ENCODE measurements at regions not wholly inside any gene's neighbourhood (a gene's known extent, or its start where the extent isn't known, plus 50 kb on each side); places are given as distances from the start of the nearest gene placed in this dataset.
A peak's percentile ranks its signal among the peaks of the same experiment; 100 is the strongest.
"Not testable (repeated sequence)": the region's sequence is repeated elsewhere in the genome, so short reads cannot be mapped to it uniquely, and the experiment has no call there.

GRCh38 chr2:87572906-87573305 lies 175.0 kb upstream of the PLGLB2 start:
- DNase-seq (ENCODE audit: low read depth in 2 of 2) = not testable (repeated sequence)

- DNase-seq (ENCODE audit: low read depth in 2 of 2) = not testable (repeated sequence)
Measured at GRCh38 chr2:87573386-87574192, 174.3 kb upstream of the PLGLB2 start.

- not testable (repeated sequence) for DNase-seq (ENCODE audit: low read depth in 2 of 2)
Measured at GRCh38 chr2:87574193-87575119, 173.4 kb upstream of the PLGLB2 start.

GRCh38 chr2:87575138-87575537 lies 172.7 kb upstream of the PLGLB2 start:
- not testable (repeated sequence) for DNase-seq (ENCODE audit: low read depth in 2 of 2)

- DNase-seq (ENCODE audit: low read depth in 2 of 2) = not testable (repeated sequence)
Measured at GRCh38 chr2:87577358-87577757, 170.5 kb upstream of the PLGLB2 start.

GRCh38 chr2:87582152-87582551 lies 165.7 kb upstream of the PLGLB2 start:
- DNase-seq (ENCODE audit: low read depth in 2 of 2) = not testable (repeated sequence)

DNA sequence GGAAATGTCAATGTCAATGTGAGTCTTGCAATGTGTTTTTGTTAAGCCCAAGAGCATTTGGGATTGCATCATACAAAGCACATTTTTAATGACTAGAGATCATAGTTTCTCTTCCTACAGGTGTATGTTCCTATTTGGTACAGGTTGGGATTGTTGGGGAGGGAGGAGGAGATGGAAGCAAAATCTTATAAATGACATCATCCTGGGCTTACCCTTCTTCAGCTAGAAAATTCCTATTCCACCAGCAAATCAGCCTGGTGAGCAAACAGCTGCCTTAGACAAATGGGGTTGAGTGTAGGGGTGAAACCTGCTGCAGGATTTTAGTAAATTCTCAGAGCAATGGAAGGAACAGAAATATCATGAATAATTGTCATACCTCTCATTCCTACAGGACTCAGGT lies 165.3 kb upstream of the PLGLB2 start:
- DNase-seq (ENCODE audit: low read depth in 2 of 2) = not testable (repeated sequence)

DNA sequence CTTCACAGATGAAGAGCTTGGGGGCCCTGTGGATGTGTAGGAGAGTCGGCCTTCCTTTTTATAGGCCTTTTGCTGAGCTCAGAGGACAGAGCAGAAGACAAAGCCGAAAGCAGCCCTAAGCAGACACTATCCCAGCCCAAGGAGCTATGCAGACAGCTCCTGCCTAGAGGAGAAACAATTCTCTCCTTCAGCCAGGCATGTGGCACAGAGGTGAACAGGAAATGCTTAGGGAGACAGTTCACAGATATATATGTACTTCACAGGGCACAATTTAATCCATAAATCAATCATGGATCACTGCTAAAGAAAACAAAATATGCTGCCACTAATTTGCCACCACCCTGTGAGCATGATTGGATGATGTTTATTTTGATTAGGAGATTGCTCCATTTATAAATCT lies 164.5 kb upstream of the PLGLB2 start:
- DNase-seq (ENCODE audit: low read depth in 2 of 2) = not testable (repeated sequence)

DNA sequence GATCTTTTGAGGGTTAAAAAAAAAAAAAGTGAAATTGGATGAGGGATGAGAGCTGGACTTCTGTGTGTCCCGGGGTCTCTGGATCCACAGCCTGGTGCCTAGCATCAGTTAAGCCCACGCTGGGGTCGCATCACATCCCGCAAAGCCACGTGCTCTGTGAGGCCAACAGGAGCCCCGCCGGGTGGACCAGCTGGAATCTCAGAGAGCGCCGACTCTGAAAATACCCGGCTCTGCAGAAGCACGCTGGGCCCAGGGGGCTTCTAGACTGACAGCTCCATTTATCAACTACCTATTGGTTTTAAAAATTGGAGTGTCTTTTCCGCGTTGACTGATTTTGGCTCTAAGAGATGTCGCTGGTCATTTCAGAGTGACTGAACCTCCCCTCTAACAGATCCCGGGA lies 164.1 kb upstream of the PLGLB2 start:
- not testable (repeated sequence) for DNase-seq (ENCODE audit: low read depth in 2 of 2)

GRCh38 chr2:87584268-87584906 lies 163.5 kb upstream of the PLGLB2 start:
- DNase-seq (ENCODE audit: low read depth in 2 of 2) = not testable (repeated sequence)

GRCh38 chr2:87587934-87588333 lies 160.0 kb upstream of the PLGLB2 start:
- DNase-seq (ENCODE audit: low read depth in 2 of 2) = not testable (repeated sequence)

GRCh38 chr2:87592974-87593373 lies 154.9 kb upstream of the PLGLB2 start:
- not testable (repeated sequence) for DNase-seq (ENCODE audit: low read depth in 2 of 2)

DNA sequence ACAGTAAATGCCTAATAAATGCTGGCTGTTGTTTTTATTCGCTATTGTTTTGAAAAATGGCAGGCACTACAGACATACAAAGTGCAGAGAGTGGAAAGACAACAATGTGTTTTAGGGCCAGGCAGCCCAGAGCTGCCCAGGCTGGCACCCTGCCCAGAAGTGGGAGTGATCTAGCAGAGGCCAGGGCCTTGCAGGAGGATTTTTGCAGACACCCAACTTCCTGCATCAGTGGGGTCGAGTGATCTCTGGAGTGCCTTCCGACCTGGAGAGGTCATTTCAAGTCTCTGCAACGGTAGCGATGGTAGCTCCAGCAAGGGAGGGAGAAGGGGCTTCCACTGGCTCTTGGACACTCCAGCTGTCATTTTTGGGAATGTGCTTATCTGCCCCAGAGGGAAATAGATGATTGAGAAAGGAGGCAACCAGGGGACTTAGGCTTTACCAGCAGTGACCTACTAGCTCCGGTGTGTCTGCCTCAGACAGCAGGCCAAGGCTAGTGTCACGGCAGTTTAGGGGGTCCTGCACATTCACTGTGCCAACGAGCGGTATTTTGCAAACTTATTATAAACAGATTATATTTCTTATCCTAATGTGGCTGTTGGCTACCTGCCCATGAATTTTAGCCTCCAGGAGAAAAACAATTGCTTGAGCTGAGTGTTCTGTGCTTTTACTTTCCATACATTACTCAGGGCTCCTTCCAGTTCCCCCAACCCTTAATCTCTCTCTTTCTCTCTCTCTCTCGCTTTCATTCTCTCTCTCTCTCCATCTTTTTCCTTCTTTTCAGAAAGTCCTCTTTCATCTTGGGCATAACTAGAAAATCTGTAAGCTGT lies 153.9 kb upstream of the PLGLB2 start:
- peak; percentile 18 for DNase-seq (ENCODE audit: low read depth in 2 of 2)

DNA sequence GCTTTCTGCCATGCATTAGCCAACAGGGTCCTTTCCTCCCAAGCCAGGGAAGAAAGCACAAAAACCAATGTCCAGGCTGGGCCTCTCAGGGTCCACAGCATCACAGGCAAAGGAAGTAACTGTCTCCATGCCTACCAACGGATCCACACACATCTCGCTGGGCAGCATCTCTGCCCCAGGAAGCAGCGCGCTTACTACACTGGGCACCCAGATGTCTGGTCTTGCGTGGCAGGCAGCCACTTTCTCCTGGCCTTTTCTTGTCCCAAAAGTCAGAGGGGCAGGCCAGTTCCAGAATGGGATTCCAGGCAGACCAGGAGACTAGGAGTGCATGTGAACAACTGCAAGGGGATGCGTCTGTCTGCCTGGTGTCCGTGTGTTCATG lies 153.3 kb upstream of the PLGLB2 start:
- not testable (repeated sequence) for DNase-seq (ENCODE audit: low read depth in 2 of 2)

DNA sequence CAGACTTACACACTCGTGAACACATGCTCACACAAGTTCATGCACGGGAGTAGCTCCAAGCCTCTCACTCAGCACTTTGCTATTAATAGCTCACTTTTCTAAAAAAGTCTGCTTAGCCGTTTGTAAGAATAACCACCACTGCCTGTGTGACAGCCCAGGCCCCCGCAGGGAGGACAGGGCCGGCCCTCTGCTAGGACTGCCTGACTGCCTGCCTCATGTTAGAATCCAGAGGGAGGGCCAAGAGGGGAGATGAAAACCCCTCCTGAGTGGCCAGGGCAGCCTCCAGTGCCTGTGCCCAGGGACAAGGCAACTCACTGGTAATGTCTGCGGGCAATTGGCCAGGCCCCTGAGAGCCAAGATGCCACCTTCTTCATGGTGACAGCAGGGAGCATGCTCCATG lies 152.9 kb upstream of the PLGLB2 start:
- not testable (repeated sequence) for DNase-seq (ENCODE audit: low read depth in 2 of 2)

DNA sequence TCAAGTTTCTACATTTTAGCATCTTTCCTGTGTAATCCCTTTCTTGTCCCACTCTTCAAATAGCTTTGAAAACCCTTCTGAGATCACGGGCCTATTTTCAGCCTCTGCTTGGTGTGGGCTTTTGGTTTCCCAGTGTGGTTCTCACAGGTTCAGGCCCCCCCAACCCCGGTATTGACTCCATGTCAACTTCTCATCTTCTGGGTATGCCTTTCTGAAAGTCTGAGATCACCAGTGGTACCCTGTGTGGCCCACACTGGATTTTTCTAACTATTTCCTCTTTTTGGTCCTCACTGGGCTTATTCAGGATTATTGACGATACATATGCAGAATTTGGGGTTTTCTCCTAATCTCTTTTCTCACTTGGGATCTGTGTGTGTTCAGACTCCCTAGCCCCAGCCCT lies 146.9 kb upstream of the PLGLB2 start:
- DNase-seq (ENCODE audit: low read depth in 2 of 2) = not testable (repeated sequence)

GRCh38 chr2:87602118-87602517 lies 145.8 kb upstream of the PLGLB2 start:
- not testable (repeated sequence) for DNase-seq (ENCODE audit: low read depth in 2 of 2)

- DNase-seq (ENCODE audit: low read depth in 2 of 2) = not testable (repeated sequence)
Measured at GRCh38 chr2:87602728-87603127, 145.2 kb upstream of the PLGLB2 start.

- DNase-seq (ENCODE audit: low read depth in 2 of 2) = not testable (repeated sequence)
Measured at GRCh38 chr2:87603418-87604278, 144.2 kb upstream of the PLGLB2 start.

- DNase-seq (ENCODE audit: low read depth in 2 of 2) = not testable (repeated sequence)
Measured at GRCh38 chr2:87604279-87604818, 143.5 kb upstream of the PLGLB2 start.
